ENCODE measurements at regions not wholly inside any gene's neighbourhood (a gene's known extent, or its start where the extent isn't known, plus 50 kb on each side); places are given as distances from the start of the nearest gene placed in this dataset.

GRCh38 chr5:106172681-106173532 is 1497.8 kb downstream of the EFNA5 start:
- TF ChIP-seq CTCF (IDR thresholded peaks at IDR 0.05; ENCODE audit: low read depth, low read length, missing control alignments): no peak
- no peak for DNase-seq (ENCODE audit: extremely low read depth, low read depth)
- H3K4me3 ChIP-seq (replicated peaks; ENCODE audit: low read depth, low read length): no peak overlapping the region

- TF ChIP-seq CTCF (IDR thresholded peaks at IDR 0.05; ENCODE audit: low read depth, low read length, missing control alignments): no peak
- H3K4me3 ChIP-seq (replicated peaks; ENCODE audit: low read depth, low read length): no peak overlapping the region
- DNase-seq (ENCODE audit: extremely low read depth, low read depth): no peak
Observed at GRCh38 chr5:106171708-106172107, 1499.0 kb downstream of the EFNA5 start.

- DNase-seq (ENCODE audit: extremely low read depth, low read depth): no peak
- H3K4me3 ChIP-seq (replicated peaks; ENCODE audit: low read depth, low read length): no peak overlapping the region
- TF ChIP-seq CTCF (IDR thresholded peaks at IDR 0.05; ENCODE audit: low read depth, low read length, missing control alignments): no peak
Observed at GRCh38 chr5:106171132-106171531, 1499.6 kb downstream of the EFNA5 start.

GRCh38 chr5:106167766-106168165 is 1503.0 kb downstream of the EFNA5 start:
- no peak for DNase-seq (ENCODE audit: extremely low read depth, low read depth)
- H3K4me3 ChIP-seq (replicated peaks; ENCODE audit: low read depth, low read length): no peak overlapping the region
- TF ChIP-seq CTCF (IDR thresholded peaks at IDR 0.05; ENCODE audit: low read depth, low read length, missing control alignments): no peak

GRCh38 chr5:106163233-106163632 is 1507.5 kb downstream of the EFNA5 start:
- no peak overlapping the region for H3K4me3 ChIP-seq (replicated peaks; ENCODE audit: low read depth, low read length)

GRCh38 chr5:106159616-106160015 is 1511.1 kb downstream of the EFNA5 start:
- TF ChIP-seq CTCF (IDR thresholded peaks at IDR 0.05; ENCODE audit: low read depth, low read length, missing control alignments): no peak

More at GRCh38 chr5:106163233-106163632, 1507.5 kb downstream of the EFNA5 start:
- no peak for TF ChIP-seq CTCF (IDR thresholded peaks at IDR 0.05; ENCODE audit: low read depth, low read length, missing control alignments)
- no peak for DNase-seq (ENCODE audit: extremely low read depth, low read depth)

More at GRCh38 chr5:106159616-106160015, 1511.1 kb downstream of the EFNA5 start:
- H3K4me3 ChIP-seq (replicated peaks; ENCODE audit: low read depth, low read length): no peak overlapping the region
- no peak for DNase-seq (ENCODE audit: extremely low read depth, low read depth)

Data from HFF-Myc (cell line).